Activated CD4-positive, alpha-beta T cell treated with anti-CD3 and anti-CD28 coated beads, Interleukin-2, amount 50 U/mL, for 24 hours (primary cell): ENCODE measurements at regions not wholly inside any gene's neighbourhood (a gene's known extent, or its start where the extent isn't known, plus 50 kb on each side); places are given as distances from the start of the nearest gene placed in this dataset.

Experiments used
- DNase-seq, 2 donors: peaks; one replicate each; pipeline ENCODE4 v3.0.0-alpha.2; 2020; ENCODE audit warnings: low read depth in 1 of 2, low spot score in 1 of 2

DNA sequence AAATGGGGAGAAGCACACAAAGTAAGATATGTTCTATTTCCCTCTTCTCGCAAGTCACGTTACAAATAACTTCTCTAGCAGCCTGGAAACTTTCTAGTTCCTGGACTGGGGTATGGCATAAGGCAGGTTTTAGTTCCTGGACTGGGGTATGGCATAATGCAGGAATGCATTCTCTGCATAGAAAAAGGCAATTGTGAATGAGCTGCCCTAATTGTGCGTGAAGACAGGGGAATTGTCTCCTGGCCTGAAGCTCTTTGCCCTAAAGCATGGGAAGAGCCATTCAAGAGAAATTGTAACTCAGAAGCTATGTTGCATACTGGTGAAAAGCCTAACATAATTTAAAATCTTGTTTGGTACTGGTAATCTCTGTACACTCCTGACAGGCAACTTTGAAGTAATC lies 54.3 kb upstream of the CBLB start:
- no peak for DNase-seq

DNA sequence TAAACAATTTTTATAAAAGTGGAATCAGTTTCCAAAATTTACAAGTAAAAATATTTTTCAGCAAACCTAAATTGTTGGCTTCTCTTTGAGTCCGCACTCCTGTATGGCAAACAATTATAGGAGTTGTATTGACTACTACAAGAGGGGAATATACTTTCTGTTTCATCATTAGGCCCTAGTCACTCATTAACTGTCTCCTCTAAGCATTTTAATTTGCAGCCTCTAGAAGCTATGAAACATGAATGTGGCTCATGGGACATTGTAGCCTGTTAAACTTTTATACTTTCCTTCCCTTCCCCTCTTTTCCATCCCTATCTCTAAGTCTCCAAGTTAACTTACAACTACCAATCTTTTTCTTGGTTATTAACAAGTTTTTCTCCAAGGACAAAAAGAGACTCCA lies 58.9 kb upstream of the CBLB start:
- no peak for DNase-seq

DNA sequence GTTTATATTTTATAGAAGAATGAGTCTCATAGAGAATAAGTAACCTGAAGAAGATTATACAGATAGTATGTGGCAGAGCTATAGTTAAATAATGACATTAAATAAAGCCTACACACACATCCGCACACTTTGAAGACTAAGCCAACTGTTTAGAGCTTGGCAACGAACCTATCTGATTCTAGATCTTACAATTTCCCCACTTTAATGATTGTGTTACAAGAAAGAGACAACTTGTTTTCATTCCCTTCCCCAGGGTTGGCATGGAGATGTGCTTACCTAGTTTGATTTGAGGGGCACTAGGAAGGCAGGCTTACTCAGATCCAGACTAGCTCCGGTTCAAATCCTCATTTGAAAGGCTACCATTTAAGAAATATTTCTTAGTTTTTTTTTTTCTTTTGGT lies 61.9 kb upstream of the CBLB start:
- DNase-seq, result no peak

GRCh38 chr3:105931500-105931899 lies 62.7 kb upstream of the CBLB start:
- DNase-seq, result no peak

DNA sequence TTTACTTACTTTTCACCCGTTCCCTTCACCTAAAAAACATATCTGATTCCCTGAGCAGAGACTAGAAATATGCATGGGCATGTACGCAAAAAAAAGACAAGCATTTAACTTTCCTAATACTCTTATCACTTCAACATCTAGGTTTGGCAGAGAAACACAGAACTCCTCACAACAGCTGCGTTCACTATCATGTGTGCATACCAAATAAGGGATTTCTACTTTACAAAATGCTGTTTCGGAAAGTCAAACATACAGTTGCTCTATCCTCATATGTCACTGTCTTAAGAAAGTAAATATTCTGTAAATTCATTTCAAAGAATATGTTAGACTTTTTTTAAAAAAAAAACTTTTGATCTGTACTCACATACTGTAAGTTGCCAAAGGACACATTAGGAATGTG lies 65.1 kb upstream of the CBLB start:
- DNase-seq, result no peak

DNA sequence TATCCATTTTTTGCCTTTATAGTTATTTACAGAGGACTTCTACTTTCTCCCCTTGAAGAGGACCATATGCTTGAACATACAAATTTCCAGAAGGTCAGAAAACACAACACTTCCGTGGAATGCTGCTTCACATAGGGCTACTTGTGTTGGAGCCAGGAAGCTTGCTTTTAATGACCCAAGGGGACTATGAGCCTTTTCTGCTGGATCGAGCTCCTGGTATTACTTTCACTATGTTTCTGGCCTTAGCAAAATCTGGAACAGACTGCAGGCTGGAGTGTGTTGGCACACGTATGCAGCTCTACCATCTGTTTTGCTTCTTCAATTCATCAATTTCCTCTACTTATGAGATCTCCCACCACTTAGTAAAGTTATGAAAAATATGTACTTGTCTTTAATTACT lies 69.3 kb upstream of the CBLB start:
- no peak for DNase-seq

GRCh38 chr3:105938806-105939205 lies 70.0 kb upstream of the CBLB start:
- DNase-seq, result no peak

- DNase-seq, result no peak
These were observed 75.5 kb upstream of the CBLB start for GRCh38 chr3:105944276-105944675.

- no peak for DNase-seq
These were observed 75.9 kb upstream of the CBLB start for GRCh38 chr3:105944721-105945120.

- DNase-seq, result no peak
These were observed 79.3 kb upstream of the CBLB start for GRCh38 chr3:105948101-105948500.

DNA sequence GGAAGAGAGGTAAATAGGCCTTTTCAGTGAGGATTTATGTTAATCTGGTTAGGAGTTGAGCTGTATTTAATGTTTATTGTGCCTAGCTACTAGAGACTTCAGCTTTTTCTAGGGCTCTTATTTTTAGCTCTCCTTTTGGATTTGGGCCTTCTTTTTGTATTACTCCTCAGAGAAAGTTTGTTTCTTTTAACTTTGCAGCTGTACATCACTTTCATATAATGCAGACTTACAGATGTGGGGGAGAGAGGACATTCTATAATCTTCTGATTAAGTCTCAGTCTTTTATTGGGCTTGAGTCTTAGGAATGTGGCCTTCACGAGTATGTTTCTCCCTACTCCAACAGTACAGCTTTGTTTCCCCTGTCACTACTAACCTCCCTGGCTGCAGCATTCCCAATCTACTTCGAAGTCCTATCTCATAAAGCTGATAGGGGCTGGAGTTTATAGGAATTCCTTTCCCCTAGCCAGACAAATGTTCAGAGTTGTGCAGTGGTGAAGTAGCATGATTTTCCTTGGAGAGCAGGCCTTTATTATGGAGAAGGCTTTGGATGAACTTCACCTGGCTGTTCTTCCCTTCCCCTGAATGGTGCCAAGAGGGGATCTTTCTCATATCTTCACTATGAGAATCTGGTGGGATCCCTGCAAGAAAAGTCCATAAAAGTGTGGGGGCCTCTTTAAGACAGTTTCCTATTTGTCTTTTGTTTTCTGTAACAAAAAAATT lies 82.2 kb upstream of the CBLB start:
- DNase-seq, result no peak

DNA sequence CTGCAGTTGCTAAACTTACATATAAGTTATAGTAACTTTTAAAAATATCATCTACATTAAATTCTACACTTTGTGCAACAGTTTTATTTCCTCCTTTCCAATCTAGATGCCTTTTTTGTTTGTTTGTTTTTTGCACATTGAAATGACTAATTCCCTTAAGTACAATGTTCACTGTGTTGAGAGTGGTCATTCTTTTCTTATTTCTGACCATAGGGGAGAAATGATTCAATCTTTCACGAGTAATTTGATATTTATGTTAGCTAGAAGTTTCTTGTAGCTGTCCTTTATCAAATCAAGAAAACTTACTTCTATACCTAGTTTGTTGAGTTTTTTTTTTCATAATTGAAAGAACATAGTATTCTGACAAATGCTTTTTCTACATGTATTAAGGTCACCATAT lies 85.0 kb upstream of the CBLB start:
- no peak for DNase-seq

DNA sequence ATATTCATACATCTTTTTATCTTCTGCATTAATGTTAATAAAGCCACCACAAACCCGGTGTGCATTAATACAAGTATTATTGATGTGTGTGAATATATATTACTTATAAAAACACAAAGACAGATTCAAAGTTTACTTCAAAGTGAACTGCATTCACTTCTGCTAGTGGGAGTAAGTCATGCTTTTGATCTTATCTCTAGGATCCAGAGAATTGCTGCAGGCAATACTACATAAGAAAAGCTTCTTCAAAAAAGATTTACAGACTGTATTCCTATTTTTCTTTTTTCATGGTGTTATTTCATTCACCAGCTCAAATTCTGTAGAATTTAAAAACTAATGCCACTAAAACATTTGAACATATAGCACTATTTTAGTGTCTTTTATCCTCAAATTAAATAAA lies 87.5 kb upstream of the CBLB start:
- no peak for DNase-seq

- DNase-seq, result no peak
These were observed 88.9 kb upstream of the CBLB start for GRCh38 chr3:105957722-105958121.

- no peak for DNase-seq
These were observed 89.6 kb upstream of the CBLB start for GRCh38 chr3:105958237-105959000.

DNA sequence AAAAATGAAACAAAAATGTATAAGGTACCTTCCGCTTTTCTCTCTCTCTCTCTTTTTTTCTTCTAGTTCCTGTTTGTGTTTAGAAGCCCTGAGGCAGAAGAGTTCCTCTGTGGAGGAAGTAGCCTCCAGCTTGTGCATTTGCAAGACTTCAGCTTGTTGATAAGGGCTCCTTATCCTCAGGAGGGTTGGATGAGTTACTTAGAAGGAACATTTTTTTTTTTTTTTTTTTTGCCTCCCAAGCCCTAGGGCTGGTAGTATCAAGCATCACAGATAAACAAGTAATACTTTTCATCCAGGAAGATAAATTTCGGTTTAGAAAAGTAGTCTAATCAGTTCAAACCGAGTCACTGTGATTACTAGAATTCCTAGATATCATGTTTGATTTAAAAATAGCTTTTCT lies 91.0 kb upstream of the CBLB start:
- DNase-seq, result no peak

DNA sequence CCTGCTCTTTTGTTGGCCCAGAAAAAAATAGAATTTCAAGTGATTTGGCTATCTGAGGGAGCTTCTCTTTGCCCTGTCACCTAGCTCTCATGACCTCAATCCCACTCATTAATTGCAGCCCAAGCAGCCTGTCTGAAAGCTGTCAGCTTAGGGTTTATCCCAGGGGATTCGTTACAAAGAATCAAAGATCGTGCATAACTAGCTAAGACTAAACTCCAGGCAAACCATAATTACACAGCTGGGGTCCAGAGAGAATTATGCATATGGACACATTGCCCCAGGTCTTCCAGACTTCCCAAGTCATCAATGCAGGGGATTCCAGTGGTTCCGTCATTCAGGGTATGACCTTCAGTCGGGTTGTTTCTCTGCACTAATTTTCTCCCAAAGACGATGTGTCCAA lies 91.6 kb upstream of the CBLB start:
- DNase-seq, result no peak

DNA sequence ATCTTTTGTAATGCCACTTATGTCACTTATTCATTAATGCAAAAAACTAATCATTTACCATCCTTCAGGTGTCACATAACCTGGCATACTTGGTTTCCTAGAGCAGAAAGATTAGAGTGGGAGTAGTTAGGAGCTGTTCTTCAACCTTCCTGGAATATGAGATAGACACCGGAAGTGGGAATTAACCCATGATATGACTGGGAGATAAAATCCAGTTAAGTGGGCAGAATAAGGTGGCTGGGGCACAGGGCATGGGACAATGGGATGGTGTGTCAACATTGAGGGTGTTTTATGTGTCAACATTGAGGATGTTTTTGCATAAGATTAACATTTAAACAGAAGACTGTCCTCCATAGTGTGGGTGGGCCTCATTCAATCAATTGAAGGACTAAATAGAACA lies 94.3 kb upstream of the CBLB start:
- no peak for DNase-seq

DNA sequence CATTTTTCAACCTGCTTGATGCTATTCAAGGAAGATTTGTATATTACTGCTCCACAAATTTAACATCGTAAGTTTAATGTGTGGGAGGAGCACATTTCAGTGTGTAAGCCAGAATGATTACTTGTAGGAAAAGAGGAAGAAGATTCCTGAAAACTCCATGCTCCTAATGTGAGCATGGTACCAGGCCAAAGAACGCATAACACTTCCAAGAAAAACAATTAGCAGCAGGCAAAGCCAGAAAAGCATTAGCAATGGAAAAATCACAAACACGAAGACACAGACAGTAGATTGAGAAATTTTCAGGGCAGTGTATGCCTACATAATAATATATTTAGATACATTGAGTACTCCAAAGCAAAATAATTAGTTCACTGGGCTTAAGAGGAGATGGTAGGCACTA lies 96.6 kb upstream of the CBLB start:
- no peak for DNase-seq

DNA sequence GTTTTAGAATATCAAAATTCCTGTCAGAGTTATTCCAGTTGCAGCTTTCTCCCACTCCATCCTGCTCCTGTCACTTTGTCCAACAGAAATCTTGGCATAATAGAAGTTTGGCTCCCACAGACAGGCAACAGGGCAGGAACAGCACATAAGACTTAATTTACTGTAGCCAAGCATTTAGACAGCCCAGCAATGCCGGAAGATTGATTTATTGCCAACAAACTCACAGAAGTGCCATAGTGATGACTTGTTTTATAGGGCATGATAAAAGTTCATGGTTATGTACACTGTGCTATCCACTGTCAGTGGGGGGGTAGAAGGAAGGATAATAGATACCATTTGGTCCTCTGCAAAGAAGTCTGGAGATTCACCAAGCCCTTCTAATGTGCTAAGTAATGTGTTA lies 98.3 kb upstream of the CBLB start:
- no peak for DNase-seq

- DNase-seq, result no peak
These were observed 101.5 kb upstream of the CBLB start for GRCh38 chr3:105970283-105970682.

- DNase-seq, result no peak
These were observed 103.3 kb upstream of the CBLB start for GRCh38 chr3:105972069-105972468.

DNA sequence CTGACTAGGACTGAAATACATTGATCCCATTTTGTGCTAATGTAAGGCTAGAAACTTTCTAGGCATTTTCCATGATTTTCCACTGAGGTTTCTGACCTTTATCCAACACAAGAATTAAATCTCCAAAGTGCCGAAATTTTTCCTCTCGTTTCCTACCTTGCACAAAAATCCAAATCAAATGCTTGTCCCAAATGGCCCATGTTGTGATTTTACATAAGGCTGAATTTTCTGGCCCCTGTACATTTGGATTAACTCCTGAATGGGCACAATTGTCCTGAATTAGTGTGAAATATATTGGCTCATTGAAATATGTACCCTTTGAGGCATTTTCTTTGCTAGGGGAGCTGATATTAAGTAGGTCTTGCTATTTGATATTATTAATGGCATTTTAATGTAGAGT lies 105.6 kb upstream of the CBLB start:
- DNase-seq, result no peak
